GM19468 (cell line): ENCODE measurements at regions not wholly inside any gene's neighbourhood (a gene's known extent, or its start where the extent isn't known, plus 50 kb on each side); places are given as distances from the start of the nearest gene placed in this dataset.
"Not testable (repeated sequence)": the region's sequence is repeated elsewhere in the genome, so short reads cannot be mapped to it uniquely, and the experiment has no call there.

Experiments used
- ATAC-seq: cut with Tn5 transposase; IDR thresholded peaks from one replicate; pipeline ENCODE4 v1.9.1; 2021; ENCODE audit warnings: mild to moderate bottlenecking, moderate library complexity, moderate number of reproducible peaks; ENCODE audit not compliant: unreplicated experiment; ENCODE audit errors: extremely low read depth

DNA sequence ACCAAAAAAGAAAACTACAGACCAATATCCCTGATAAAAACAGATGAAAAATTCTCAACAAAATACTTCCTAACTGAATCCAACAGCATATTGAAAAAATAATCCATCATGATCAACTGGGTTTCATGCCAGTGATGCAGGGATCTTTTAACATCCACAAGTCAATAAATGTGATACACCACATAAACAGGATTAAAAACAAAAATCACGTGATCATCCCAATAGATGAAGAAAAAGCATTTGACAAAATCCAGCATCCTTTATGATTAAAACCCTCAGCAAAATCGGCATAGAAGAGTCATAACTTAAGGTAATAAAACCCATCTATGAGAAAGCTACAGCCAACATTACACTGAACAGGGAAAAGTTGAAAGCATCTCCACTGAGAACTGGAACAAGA, 107.5 kb downstream of the DCLK3 start:
- ATAC-seq, result no peak

DNA sequence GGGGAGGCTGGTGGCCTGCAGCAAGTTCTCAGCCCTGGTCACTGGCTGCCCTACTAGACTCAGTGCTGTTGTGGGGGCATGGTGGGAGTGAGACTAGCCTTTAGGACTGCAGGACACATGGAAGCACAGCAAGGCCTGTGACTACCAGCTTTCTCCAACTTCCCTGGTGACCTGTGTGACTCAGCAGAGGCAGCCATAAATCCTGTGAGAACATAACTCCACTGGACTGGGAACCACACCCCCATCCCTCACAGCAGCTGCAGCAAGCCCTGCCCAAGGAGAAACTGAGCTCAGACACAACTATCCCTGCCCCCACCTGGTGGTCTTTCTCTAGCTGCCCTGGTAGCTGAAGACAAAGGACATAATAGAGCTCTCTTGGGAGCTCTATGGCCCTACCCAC, 111.3 kb downstream of the DCLK3 start:
- ATAC-seq, result no peak

DNA sequence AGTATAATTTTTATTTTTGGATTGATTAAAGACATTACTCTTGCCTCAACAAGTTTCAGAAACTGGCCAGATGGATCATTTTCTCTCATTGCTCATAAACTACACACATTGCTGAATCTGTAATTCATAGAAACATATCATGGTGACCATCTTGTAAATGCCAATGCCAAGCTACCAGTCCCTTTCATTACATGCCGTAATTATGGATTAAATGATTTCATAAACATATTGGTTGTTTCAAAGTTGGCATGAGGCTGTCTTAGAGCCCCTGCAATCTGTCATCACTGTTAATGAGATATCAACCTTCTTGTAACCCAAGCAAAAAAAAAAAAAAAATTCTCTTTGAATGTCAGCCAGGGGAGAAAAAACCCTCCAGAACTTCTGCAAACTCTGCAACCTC, 112.2 kb downstream of the DCLK3 start:
- no peak for ATAC-seq

DNA sequence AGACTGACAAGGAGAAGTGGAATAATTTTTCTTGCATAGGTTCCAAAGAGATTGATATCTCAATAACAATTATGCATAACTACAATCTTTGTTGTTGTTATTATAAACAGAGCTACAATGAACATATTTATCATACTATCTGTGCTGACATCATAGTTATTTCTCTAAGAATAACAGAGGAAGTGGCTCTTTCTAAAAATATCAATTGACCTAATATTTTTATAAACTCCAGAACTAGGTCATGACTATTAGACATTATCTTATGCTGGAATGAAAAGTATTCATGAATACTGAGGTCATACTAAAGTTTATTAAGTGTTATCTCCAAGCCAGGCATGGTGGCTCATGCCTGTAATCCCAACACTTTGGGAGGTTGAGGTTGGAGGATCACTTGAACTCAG, 114.1 kb downstream of the DCLK3 start:
- ATAC-seq, result no peak

DNA sequence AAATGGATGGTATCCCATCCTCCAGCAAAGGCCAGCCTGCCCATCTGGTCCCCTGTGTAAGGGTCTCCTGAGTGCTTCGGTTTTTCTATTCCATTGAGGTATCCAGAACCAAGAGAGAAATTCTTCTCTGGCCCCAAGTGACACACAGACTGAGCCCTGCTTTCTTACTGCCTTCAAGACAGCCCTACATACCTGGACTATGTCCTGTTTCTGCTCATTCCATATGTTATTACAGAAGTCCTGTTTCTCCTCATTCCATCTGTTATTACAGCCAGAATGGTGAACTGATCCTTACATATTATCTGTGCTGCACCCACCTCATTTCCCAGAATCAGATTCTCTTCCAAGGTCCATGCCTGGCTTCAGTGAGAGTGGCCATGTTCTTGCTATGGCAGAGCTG, 115.2 kb downstream of the DCLK3 start:
- no peak for ATAC-seq

DNA sequence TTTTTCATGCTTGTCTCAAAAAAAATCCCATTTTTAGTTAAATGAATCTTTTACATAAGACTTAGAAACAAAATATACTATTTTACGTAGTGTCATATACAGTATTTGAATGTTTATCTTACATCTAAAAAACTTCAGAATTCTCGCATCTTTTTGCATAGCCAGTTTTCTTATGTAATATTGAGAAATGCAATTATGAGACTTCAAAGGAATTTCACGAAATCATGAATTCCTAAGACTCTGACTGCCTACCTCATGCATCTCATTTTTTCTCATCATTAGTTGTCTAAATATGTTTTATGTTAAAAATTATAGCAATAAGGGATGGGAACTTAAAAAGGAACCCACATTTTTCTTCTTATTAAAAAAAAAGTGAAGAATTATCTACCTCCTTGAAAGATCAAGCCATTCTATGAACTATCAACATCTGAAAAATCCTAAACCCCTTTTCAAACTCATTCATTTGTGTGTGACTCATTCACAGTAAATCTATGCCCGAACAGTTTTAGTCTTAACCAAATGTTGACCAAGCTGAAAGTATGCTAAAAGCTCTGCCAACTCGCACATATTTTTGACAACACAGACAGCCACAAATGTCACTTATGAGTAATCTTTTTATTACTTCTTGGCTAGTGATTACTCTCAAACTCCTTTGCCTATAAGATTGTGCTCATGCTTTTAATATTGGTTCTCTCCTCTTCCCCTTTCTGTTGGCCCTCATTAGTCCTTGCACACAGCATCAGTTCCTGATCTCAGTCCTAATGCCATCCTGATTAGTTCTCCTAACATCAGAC, 115.9 kb downstream of the DCLK3 start:
- ATAC-seq, result peak; percentile 99

DNA sequence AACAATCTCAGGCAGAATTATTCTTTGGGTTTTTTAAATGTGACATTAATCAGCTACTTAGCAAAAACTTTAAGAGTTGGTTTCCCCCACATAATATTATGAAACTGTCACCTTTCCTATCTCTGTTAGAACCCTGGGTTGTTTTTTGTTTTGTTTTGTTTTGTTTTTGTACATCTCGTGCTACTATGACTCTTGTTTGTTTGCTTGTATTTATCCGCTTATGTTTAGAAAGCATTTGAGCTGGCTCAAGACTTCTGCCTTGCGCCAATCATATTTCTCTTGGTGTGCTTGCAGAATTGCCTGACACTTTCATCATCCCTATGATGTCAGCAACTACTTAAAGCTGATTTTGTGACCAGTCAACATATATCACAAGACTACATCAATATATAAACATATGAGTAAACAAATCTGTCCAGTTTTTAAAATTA, 116.9 kb downstream of the DCLK3 start:
- no peak for ATAC-seq

DNA sequence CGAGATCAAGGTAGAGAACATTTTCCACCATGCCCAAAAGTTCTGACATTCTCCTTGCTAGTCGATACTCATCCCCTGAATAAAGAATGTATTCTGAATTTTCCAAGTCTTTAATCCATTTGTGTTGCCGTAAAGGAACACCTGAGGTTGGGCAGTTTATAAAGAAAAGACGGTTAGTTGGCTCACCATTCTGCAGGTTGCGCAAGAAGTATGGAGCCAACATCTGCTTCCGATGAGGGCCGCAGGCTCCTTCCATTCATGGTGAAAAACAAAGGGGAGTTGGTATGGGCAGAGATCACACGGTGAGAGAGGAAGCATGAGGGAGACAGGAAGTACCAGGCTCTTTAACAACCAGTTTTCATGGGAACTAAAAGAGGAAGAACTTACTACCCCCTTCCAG, 121.2 kb downstream of the DCLK3 start:
- no peak for ATAC-seq

DNA sequence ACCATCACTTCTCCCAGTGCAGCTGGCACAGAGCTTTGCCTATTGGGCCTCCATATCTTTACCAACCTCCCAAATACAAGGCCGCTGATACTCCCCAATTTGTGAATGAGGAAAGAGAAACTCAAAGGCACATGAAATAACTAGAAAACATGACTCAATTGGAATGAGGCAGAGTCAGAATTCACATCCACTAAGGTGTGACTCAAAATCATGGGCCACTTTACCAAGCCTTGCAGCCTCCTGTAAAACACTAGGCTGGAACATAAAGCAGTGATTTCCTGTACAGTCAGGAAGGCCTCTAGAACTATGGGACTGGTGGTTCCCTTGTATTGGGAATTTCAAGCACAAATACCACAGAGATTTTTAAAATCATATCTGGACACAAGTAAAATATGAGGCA, 128.6 kb downstream of the DCLK3 start:
- no peak for ATAC-seq

DNA sequence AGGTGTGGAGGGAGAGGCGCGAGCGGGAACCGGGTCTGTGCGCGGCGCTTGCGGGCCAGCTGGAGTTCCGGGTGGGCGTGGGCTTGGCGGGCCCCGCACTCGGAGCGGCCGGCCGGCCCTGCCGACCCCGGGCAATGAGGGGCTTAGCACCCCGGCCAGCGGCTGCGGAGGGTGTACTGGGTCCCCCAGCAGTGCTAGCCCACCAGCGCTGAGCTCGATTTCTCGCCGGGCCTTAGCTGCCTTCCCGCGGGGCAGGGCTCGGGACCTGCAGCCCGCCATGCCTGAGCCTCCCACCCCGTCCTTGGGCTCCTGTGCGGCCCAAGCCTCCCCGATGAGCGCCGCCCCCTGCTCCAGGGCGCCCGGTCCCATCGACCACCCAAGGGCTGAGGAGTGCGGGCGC, 130.5 kb downstream of the DCLK3 start:
- ATAC-seq, result not testable (repeated sequence)

DNA sequence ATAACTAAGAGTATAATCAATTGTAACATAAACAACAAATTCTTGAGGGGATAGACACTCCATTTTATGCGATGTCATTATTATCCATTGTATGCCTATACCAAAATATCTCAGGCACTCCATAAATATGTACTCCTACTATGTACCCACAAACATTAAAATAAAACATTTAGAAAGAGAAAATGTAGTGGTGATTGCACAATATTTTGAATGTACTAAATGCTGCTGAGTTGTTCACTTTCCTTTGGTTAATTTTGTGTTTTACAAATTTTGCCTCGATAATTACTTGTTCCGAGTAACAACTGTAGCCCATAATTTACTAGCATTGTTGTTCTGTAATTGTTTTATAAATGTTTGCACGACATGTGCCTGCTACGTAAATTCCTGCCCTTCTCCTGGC, 131.3 kb downstream of the DCLK3 start:
- no peak for ATAC-seq

DNA sequence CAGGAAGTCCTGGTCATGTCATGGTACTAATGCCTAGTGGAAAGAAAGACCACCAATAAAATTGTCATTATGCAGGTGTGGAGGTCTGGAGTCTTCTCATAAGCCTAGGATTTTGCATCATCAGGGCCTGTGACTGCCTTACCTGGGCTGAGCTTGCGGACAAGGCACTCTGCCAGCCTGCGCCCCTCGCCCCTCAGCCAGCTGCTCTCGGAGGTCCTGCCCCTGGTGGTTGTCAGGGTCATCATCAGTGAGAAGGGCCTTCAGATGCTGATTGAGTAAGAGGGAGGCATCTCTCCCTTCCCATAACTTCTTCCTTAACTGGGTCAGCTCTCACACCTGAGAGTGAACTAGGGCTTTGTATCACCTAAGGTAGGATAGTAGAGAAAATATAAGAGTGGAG, 132.8 kb downstream of the DCLK3 start:
- no peak for ATAC-seq

DNA sequence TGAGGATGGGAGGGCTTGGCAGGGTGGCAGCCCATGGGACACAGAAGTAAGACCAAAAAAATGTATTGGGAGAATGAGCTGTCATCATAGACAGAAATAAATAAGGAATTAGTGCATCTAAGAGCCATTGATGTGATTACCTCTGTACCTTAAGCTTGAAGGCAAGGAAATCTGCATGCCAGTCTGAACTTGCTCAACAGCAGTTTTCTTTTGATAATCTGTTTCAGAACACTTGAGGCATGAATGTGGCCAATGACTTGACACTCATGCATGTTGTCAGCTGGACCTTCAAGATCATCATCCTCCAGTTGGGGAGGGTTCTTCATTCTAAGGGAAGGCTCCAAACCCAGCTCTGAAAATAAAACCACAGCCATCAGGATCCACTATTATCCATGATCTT, 148.5 kb downstream of the DCLK3 start:
- ATAC-seq, result no peak

DNA sequence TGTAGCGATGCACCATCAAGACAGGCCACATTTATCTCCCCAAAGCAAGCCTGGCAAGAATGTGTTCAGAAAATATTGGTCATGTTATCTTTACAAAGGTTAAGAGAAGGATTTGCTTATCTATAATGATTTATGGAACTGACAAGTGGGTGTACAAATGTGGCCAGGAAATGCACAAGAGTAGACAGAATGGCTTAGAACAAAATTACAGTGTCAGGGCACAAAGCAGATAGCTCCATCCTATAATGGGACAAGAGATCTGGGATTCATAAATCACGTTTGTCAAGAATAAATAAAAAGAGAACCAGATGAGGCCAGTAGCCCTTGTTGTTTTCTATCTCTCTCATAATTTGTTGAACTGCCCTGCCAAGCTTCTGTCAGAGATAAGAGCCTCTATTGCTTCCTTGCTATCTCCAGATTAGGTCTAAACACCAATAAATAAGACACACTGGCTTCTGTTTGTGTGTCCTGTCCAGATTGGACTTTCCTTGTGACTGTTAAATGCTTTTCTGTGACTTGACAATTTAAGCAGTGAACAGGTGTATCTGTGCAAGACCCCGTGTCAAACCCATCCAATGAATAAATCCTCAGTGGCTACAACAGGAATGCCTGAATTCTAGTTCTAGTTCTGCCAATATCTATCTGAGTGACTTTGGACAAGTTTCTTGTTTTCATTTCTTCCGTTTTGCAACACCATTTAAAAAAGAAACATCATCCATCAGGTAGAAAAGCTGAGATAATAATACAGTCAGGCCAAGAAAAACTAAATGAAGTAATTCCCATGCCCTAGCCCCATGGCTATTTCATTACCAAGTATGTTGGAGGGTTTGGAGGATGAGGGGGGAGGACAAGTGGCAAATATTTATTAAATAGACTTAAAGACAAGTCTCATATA, 157.2 kb downstream of the DCLK3 start:
- no peak for ATAC-seq

DNA sequence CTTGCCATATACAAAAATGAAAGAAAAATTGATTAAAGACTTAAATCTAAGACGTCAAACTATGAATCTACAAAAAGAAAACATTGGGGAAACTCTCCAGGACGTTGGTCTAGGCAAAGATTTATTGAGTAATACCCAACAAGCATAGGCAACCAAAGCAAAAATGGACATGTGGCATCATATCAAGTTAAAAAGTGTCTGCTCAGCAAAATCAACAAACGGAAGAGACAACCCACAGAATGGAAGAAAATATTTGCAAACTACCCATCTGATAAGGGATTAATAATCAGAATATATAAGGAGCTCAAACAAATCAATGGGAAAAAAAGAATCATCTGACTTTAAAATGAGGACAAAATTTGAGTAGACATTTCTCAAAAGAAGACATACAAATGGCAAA, 160.9 kb downstream of the DCLK3 start:
- no peak for ATAC-seq

DNA sequence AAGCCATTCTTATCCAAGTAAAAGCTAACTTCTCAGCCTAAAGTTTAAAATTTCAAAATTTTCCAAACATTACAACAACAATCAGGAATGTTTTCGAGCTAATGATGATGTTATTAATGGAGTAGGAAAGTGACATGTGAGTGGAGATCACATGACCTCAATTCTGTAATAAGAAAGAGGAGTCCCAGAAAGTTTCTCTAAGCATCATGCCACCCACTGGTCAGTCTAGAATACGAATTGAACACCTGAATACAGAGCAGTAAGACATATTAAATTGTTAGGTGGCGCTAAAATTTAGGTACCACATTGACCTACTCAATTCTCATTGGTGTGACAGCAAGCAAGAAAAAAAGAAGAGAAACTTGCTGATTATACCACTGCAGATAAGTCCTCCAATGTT, 163.9 kb downstream of the DCLK3 start:
- ATAC-seq, result no peak
